GM19395 (cell line): ENCODE measurements at regions not wholly inside any gene's neighbourhood (a gene's known extent, or its start where the extent isn't known, plus 50 kb on each side); places are given as distances from the start of the nearest gene placed in this dataset.

Experiments
- ATAC-seq: cut with Tn5 transposase; IDR thresholded peaks from one replicate; pipeline ENCODE4 v1.9.1; 2021; ENCODE audit warnings: mild to moderate bottlenecking, moderate library complexity; ENCODE audit not compliant: unreplicated experiment

GRCh38 chr12:89817501-89818226, 109.0 kb upstream of the ATP2B1 start:
- no peak for ATAC-seq

DNA sequence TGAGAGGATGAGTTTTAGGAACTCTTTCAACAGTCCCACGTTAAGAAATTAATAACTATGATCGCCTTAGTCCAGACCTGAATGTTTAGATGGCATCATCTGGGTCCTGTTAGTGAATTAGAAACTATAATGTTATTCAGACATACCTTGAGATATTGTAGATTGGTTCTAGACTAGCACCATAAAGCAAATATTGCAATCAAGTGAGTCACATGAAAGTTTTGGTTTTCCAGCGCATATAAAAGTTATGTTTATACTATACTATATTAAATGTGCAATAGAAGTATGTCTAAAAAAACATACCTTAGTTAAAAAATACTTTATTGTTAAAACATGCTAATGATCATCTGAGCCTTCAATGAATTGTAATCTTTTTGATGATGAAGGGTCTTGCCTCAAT, 106.6 kb upstream of the ATP2B1 start:
- ATAC-seq = no peak

DNA sequence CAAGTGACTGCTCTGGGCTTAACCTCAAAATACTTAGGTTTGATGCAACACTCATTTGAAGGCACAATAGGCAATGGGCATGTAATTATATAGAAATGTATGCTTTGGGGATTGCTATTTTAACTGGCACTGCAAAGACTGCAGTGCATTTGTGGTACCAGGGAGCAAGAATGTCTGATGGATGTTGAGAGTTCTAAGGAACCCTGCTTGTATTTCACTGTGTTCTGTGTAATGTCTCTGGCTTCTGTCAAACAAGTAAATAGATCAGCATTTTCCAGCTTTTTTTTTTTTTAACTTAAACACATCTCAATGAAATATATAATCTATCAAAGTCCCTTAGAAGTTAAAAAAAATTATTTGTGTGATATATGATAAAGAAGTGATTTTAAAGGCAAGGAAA, 94.8 kb upstream of the ATP2B1 start:
- ATAC-seq = no peak

DNA sequence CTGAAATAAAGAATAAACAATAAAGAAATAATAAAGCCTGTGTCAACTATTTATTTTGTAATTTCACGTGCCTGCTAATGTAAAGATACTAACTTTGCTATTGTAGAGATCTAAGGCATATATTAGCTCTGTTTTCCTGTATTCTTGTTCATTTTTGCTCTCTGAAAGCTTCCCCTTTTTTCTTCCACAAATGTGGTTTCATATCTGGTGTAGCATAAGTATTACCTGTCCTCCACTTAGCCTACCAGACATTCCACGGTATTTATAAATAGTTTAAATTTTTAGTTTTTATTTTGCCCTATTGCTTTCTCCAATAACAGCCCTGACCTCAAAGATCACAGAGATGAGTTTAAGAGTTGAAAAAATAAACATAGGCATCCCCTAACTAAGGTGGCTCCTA, 92.6 kb upstream of the ATP2B1 start:
- no peak for ATAC-seq

- no peak for ATAC-seq
These were observed 91.8 kb upstream of the ATP2B1 start for GRCh38 chr12:89800435-89800834.

GRCh38 chr12:89799316-89799715, 90.7 kb upstream of the ATP2B1 start:
- ATAC-seq = no peak

DNA sequence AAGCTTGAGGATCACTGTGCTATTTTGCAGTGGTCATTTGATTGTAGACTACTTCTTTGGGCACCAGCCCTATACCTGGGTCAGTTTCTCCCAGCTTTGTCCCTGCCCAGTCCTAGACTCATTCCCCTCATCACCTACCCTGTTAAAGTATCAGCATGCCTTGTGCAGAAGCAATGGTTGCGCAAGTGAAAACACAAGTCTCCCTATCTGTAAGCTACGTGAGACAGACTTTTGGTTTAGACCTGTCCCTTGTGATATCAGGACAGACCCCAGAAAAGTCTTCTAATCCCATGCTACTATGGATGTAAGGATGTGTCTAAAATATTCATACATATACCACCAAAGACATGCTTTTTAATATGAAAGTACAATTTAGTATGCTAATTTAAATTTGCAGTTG, 88.8 kb upstream of the ATP2B1 start:
- ATAC-seq = no peak

DNA sequence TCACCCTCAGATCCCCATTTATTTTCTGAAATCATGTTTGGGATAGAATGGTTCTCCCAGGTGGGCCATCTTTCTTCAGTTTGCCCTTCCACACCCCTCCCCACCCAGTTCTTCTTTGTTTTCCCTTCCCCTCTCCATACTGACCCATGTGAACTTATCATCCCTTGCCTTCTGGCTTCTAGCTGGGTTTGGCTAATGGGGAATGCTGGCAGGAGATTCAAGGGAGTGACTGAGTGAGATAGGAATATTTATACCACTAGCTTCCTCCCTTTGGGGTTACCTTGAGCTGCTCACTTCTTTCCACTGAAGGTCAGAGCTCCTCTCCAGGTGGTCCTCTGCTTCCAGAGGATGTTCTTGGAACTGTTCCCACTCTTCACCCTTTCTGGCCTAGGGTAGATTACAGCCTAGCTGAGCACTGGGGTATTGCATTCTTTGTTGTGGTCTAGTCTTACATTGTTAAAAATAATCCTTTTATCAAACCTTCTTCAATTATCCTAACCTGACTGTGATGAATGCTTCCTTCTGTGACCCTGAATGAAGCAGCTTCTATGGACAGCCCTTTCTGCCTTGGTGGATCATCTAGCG, 88.3 kb upstream of the ATP2B1 start:
- ATAC-seq = no peak

GRCh38 chr12:89793946-89794345, 85.3 kb upstream of the ATP2B1 start:
- no peak for ATAC-seq

GRCh38 chr12:89791286-89791685, 82.6 kb upstream of the ATP2B1 start:
- no peak for ATAC-seq

GRCh38 chr12:89789862-89790261, 81.2 kb upstream of the ATP2B1 start:
- peak; percentile 95 for ATAC-seq

- ATAC-seq = no peak
These were observed 79.1 kb upstream of the ATP2B1 start for GRCh38 chr12:89787763-89788162.

DNA sequence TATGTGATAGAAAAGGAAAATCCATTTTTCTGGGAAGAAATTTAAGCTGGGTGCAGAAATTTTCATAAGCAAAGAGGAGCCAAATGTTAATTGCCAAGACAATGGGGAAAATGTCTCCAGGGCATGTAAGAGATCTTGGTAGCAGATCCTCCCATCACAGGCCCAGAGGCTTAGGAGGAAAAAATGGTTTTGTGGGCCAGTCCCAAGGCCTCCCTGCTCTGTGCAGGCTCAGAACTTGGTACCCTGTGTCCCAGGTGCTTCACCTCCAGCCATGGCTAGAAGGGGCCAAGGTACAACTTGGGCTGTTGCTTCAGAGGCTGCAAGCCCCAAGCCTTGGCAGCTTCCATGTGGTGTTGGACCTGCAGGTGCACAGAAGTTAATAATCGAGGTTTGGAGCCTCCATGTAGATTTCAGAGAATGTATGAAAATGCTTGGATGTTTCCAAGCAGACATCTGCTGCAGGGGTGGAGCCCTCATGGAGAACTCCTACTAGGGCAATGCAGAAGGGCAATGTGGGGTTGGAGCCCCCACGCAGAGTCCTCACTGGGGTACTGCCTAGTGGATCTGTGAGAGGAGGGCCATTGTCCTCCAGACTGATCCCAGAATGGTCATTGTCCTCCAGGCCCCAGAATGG, 77.7 kb upstream of the ATP2B1 start:
- ATAC-seq = no peak

GRCh38 chr12:89783359-89784060, 74.9 kb upstream of the ATP2B1 start:
- ATAC-seq = no peak

DNA sequence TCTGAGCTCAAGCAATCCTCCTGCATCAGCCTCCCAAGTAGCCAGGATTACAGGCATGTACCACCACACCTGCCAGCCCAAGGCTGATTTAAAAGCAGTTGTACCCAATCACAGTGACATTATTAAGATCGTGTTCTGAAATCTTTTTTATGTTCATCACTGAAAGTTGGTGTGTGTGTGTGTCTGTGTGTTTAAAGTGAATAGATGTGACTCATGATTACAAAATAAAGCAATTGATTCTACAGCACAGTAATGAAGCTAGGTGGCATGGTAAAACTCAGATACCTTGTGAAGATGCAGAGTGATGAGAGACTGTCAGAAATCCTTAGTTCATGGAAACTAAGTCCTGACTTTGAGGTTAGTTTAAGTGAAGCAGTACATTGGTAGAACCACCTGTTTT, 74.2 kb upstream of the ATP2B1 start:
- no peak for ATAC-seq

GRCh38 chr12:89781946-89782550, 73.4 kb upstream of the ATP2B1 start:
- ATAC-seq = no peak

DNA sequence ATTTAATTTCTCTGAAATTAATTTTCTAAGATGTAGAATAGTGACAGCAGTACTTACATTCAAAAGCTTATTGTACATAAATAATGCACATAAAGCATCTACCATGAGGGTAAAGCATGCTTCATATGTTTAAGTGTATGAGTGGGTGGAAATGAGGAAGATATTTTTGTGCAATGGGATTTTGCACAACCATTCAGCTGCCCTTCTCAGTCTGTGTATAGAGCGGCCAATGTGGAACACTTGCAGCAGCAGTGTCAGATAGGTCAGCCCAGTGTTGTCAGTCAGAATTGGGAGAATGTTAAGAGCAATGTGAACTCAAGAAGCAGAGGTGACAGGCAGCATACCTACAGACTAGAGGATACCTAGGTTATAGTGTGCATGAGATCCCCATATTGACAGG, 72.5 kb upstream of the ATP2B1 start:
- ATAC-seq = no peak

DNA sequence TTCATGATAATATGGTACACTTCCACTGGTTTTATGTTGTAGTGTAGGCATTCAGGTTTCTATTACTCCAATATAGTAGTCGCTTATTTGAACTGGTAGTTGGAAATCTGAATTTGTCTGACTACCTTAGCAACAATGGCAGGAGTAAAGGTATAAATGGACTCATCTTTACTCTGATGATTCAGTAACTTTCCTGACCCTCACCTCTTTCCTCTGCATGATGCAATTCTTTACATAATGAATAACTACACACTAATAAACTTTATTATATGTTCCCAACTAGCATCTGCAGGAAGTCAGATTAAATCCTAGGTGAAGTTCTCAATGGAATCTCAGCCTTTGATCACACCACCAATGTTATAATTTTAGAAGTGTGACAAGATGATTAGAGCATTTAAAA, 70.5 kb upstream of the ATP2B1 start:
- ATAC-seq = no peak

GRCh38 chr12:89777733-89778379, 69.2 kb upstream of the ATP2B1 start:
- ATAC-seq = no peak

DNA sequence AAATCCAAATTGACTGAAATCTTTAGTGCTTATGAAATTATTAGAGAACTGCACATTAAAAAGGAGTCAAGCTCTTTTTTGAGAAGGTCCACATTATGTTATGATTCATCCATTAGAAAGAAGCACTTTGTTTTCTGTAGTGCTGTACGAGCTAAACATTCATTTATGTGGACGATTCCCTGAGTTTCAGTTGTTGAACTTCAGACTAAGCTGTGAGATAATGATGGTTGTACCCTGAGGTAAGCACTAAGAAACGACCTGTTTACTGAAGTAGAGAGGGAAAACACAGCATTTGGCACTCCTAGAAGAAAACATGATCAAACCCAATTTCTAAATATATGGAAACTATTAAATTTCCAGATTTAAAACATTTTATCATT, 67.3 kb upstream of the ATP2B1 start:
- ATAC-seq = no peak
